Stomach (tissue), 4 donors: ENCODE measurements at regions not wholly inside any gene's neighbourhood (a gene's known extent, or its start where the extent isn't known, plus 50 kb on each side); places are given as distances from the start of the nearest gene placed in this dataset.

ENCODE experiments used
- CTCF ChIP-seq, 7 experiments: fragments of 450-650 bp in 4 of 7; fragments of 200-600 bp in 3 of 7; sonication (generic) in 3 of 7; IDR thresholded peaks; one replicate each; pipeline ENCODE4 v1.5.1; 2016 to 2019; ENCODE audit warnings: antibody characterized with exemption in 7 of 7, control low read depth in 2 of 7, mild to moderate bottlenecking in 1 of 7
- EP300 ChIP-seq: sonication (generic); formaldehyde crosslinking; IDR thresholded peaks from one replicate; pipeline ENCODE4 v1.6.1; 2017; ENCODE audit warnings: antibody characterized with exemption
- POLR2A ChIP-seq, 4 donors: fragments of 450-650 bp; IDR thresholded peaks; one replicate each; pipeline ENCODE4 v1.6.1; 2016; ENCODE audit warnings: antibody characterized with exemption in 4 of 4, control low read depth in 2 of 4, mild to moderate bottlenecking in 1 of 4, moderate library complexity in 1 of 4
- POLR2AphosphoS5 ChIP-seq, 3 donors: sonication (generic); formaldehyde crosslinking; IDR thresholded peaks; one replicate each; pipeline ENCODE4 v1.6.1; 2016; ENCODE audit warnings: antibody characterized with exemption in 3 of 3

GRCh38 chr12:131449027-131449426 lies 261.9 kb upstream of the SFSWAP start:
- TF ChIP-seq CTCF (IDR thresholded peaks at IDR 0.05) (no peak), POLR2AphosphoS5 (IDR thresholded peaks at IDR 0.05) (no peak), EP300 (no peak), POLR2A (IDR thresholded peaks at IDR 0.05) (no peak)
